ENCODE measurements at regions not wholly inside any gene's neighbourhood (a gene's known extent, or its start where the extent isn't known, plus 50 kb on each side); places are given as distances from the start of the nearest gene placed in this dataset.
A peak's percentile ranks its signal among the peaks of the same experiment; 100 is the strongest.

GRCh38 chr18:2337552-2338141 lies 233.7 kb downstream of the METTL4 start:
- DNase-seq (ENCODE audit: low read depth in 4 of 4, low spot score in 1 of 4), result peak; percentile 9 to 28 (median 13)

- no peak for DNase-seq (ENCODE audit: low read depth in 4 of 4, low spot score in 1 of 4)
These were observed 232.7 kb downstream of the METTL4 start for GRCh38 chr18:2338601-2339000.

- DNase-seq (ENCODE audit: low read depth in 4 of 4, low spot score in 1 of 4), result no peak
These were observed 231.0 kb downstream of the METTL4 start for GRCh38 chr18:2340335-2340734.

GRCh38 chr18:2348003-2348402 lies 223.3 kb downstream of the METTL4 start:
- no peak for DNase-seq (ENCODE audit: low read depth in 4 of 4, low spot score in 1 of 4)

GRCh38 chr18:2351126-2351850 lies 220.0 kb downstream of the METTL4 start:
- DNase-seq (ENCODE audit: low read depth in 4 of 4, low spot score in 1 of 4), result no peak

- DNase-seq (ENCODE audit: low read depth in 4 of 4, low spot score in 1 of 4), result no peak
These were observed 217.0 kb downstream of the METTL4 start for GRCh38 chr18:2354292-2354691.

GRCh38 chr18:2356906-2357305 lies 214.4 kb downstream of the METTL4 start:
- no peak for DNase-seq (ENCODE audit: low read depth in 4 of 4, low spot score in 1 of 4)

- DNase-seq (ENCODE audit: low read depth in 4 of 4, low spot score in 1 of 4), result no peak
These were observed 210.4 kb downstream of the METTL4 start for GRCh38 chr18:2360861-2361260.

- DNase-seq (ENCODE audit: low read depth in 4 of 4, low spot score in 1 of 4), result no peak
These were observed 203.2 kb downstream of the METTL4 start for GRCh38 chr18:2368102-2368501.

GRCh38 chr18:2376707-2377106 lies 194.6 kb downstream of the METTL4 start:
- DNase-seq (ENCODE audit: low read depth in 4 of 4, low spot score in 1 of 4), result no peak

GRCh38 chr18:2380101-2380500 lies 191.2 kb downstream of the METTL4 start:
- DNase-seq (ENCODE audit: low read depth in 4 of 4, low spot score in 1 of 4), result no peak

GRCh38 chr18:2381539-2381938 lies 189.8 kb downstream of the METTL4 start:
- DNase-seq (ENCODE audit: low read depth in 4 of 4, low spot score in 1 of 4), result no peak

- no peak for DNase-seq (ENCODE audit: low read depth in 4 of 4, low spot score in 1 of 4)
These were observed 183.7 kb downstream of the METTL4 start for GRCh38 chr18:2387588-2387987.

GRCh38 chr18:2390158-2390557 lies 181.1 kb downstream of the METTL4 start:
- no peak for DNase-seq (ENCODE audit: low read depth in 4 of 4, low spot score in 1 of 4)

GRCh38 chr18:2391470-2391869 lies 179.8 kb downstream of the METTL4 start:
- no peak for DNase-seq (ENCODE audit: low read depth in 4 of 4, low spot score in 1 of 4)

GRCh38 chr18:2392446-2392845 lies 178.9 kb downstream of the METTL4 start:
- DNase-seq (ENCODE audit: low read depth in 4 of 4, low spot score in 1 of 4), result no peak

- DNase-seq (ENCODE audit: low read depth in 4 of 4, low spot score in 1 of 4), result no peak
These were observed 176.6 kb downstream of the METTL4 start for GRCh38 chr18:2394684-2395083.

- no peak for DNase-seq (ENCODE audit: low read depth in 4 of 4, low spot score in 1 of 4)
These were observed 175.7 kb downstream of the METTL4 start for GRCh38 chr18:2395427-2396161.

GRCh38 chr18:2396162-2396505 lies 175.2 kb downstream of the METTL4 start:
- no peak for DNase-seq (ENCODE audit: low read depth in 4 of 4, low spot score in 1 of 4)

GRCh38 chr18:2400701-2401196 lies 170.6 kb downstream of the METTL4 start:
- no peak for DNase-seq (ENCODE audit: low read depth in 4 of 4, low spot score in 1 of 4)

- no peak for DNase-seq (ENCODE audit: low read depth in 4 of 4, low spot score in 1 of 4)
These were observed 169.2 kb downstream of the METTL4 start for GRCh38 chr18:2402084-2402483.

- no peak for DNase-seq (ENCODE audit: low read depth in 4 of 4, low spot score in 1 of 4)
These were observed 164.8 kb downstream of the METTL4 start for GRCh38 chr18:2406544-2406943.

Measured in stimulated activated CD4-positive, alpha-beta T cell treated with anti-CD3 and anti-CD28 coated beads, Interleukin-1b, Interleukin-23, amount 100 ng/mL, for 24 hours (primary cell).